Testis (tissue), 2 donors: ENCODE measurements at regions not wholly inside any gene's neighbourhood (a gene's known extent, or its start where the extent isn't known, plus 50 kb on each side); places are given as distances from the start of the nearest gene placed in this dataset.

ENCODE experiments used
- DNase-seq: peaks from one replicate; pipeline ENCODE4 v3.0.0-alpha.2; 2019
- H3K27ac ChIP-seq, 2 donors: fragments of 200-600 bp; sonication (generic); one replicate each; pipeline ENCODE4 v1.5.1; 2019
- H3K27me3 ChIP-seq: fragments of 200-600 bp; sonication (generic); one replicate; pipeline ENCODE4 v1.5.1; 2019
- H3K36me3 ChIP-seq: fragments of 200-600 bp; sonication (generic); one replicate; pipeline ENCODE4 v1.5.1; 2017; ENCODE audit warnings: low read depth; ENCODE audit errors: missing control alignments
- H3K4me1 ChIP-seq: fragments of 200-600 bp; sonication (generic); one replicate; pipeline ENCODE4 v1.5.1; 2019
- H3K4me3 ChIP-seq, 2 donors: fragments of 200-600 bp; sonication (generic); one replicate each; pipeline ENCODE4 v1.5.1; 2017 to 2019
- H3K9me3 ChIP-seq: fragments of 200-600 bp; sonication (generic); one replicate; pipeline ENCODE4 v1.5.1; 2017
- CTCF ChIP-seq, 3 experiments: fragments of 450-650 bp in 2 of 3; fragments of 200-600 bp in 1 of 3; sonication (generic) in 1 of 3; IDR thresholded peaks; one replicate each; pipeline ENCODE4 v1.5.1; 2016 to 2019; ENCODE audit warnings: antibody characterized with exemption in 3 of 3, mild to moderate bottlenecking in 2 of 3, moderate library complexity in 1 of 3
- POLR2A ChIP-seq: fragments of 450-650 bp; IDR thresholded peaks from one replicate; pipeline ENCODE4 v1.6.1; 2017; ENCODE audit warnings: antibody characterized with exemption, mild to moderate bottlenecking, moderate library complexity
- WGBS, 2 donors: methylation state at CpG; one replicate each; pipeline ENCODE4 v1.1.5; 2018; 5-methylcytosine and 5-hydroxymethylcytosine counted together
- intact Hi-C: fragments of 100-400 bp; cut with DNase I; formaldehyde crosslinking; loops from one replicate; pipeline ENCODE4 v1.15.1; 2023; ENCODE audit warnings: low total_unique reads

GRCh38 chr5:161094411-161094810 lies 242.4 kb upstream of the ATP10B start:
- no peaks in the 10 kb centered on the region for H3K4me1 ChIP-seq
- intact Hi-C loops = no loop called here
- no peak overlapping the region for H3K27ac ChIP-seq

DNA sequence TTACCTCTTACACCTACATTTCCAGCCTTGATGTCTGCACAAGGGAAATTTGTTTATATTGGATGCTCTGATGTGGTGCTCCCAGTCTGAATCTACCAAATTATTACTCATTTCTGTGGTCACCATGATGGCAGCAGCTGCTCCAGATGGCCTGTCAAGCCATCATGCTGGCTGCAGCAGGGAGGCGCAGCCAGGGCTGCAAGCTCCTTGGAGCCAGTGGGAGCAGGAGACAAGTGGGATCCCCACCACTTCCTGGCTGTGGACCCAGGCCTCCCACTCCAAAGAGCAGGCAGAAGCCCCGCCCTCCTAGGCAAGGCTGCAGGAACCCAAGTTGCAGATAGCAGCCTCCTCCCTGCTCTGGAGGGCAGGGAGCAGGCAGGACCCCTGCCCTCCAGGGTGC lies 241.1 kb upstream of the ATP10B start:
- intact Hi-C loops = no loop called here
- TF ChIP-seq CTCF (IDR thresholded peaks at IDR 0.05) (no peak), POLR2A (no peak)
- DNase-seq = no peak
- Histone ChIP-seq H3K4me1 (no peaks in the 10 kb centered on the region), H3K4me3 (no peak overlapping the region), H3K27ac (no peak overlapping the region), H3K36me3 (no peaks in the 10 kb centered on the region), H3K9me3 (no peaks in the 10 kb centered on the region), H3K27me3 (no peaks in the 10 kb centered on the region)
- 100% methylated on average over 1 to 2 of the region's 2 CpGs for WGBS, 2 donors

More at GRCh38 chr5:161094411-161094810, 242.4 kb upstream of the ATP10B start:
- TF ChIP-seq POLR2A (no peak), CTCF (IDR thresholded peaks at IDR 0.05) (no peak)
- no peaks in the 10 kb centered on the region for H3K9me3 ChIP-seq
- no peaks in the 10 kb centered on the region for H3K27me3 ChIP-seq
- no peaks in the 10 kb centered on the region for H3K36me3 ChIP-seq
- H3K4me3 ChIP-seq = no peak overlapping the region
- no peak for DNase-seq

- Histone ChIP-seq H3K4me1 (no peaks in the 10 kb centered on the region), H3K27ac (no peak overlapping the region), H3K27me3 (no peaks in the 10 kb centered on the region), H3K36me3 (no peaks in the 10 kb centered on the region), H3K4me3 (no peak overlapping the region), H3K9me3 (no peaks in the 10 kb centered on the region)
- no peak for TF ChIP-seq CTCF (IDR thresholded peaks at IDR 0.05)
- no peak for TF ChIP-seq POLR2A
- no peak for DNase-seq
- WGBS, 2 donors = 95% methylated on average over 2 of the region's 2 CpGs
- intact Hi-C loops = no loop called here
Measured at GRCh38 chr5:161089569-161089968, 237.6 kb upstream of the ATP10B start.

GRCh38 chr5:161086461-161086860 lies 234.4 kb upstream of the ATP10B start:
- Histone ChIP-seq H3K36me3 (no peaks in the 10 kb centered on the region), H3K4me1 (no peaks in the 10 kb centered on the region), H3K4me3 (no peak overlapping the region), H3K27ac (no peak overlapping the region), H3K9me3 (no peaks in the 10 kb centered on the region), H3K27me3 (no peaks in the 10 kb centered on the region)
- intact Hi-C loops = no loop called here
- TF ChIP-seq POLR2A = no peak
- TF ChIP-seq CTCF (IDR thresholded peaks at IDR 0.05) = no peak
- no peak for DNase-seq
- 75 to 80% methylated on average over 1 of the region's 1 CpG for WGBS, 2 donors

DNA sequence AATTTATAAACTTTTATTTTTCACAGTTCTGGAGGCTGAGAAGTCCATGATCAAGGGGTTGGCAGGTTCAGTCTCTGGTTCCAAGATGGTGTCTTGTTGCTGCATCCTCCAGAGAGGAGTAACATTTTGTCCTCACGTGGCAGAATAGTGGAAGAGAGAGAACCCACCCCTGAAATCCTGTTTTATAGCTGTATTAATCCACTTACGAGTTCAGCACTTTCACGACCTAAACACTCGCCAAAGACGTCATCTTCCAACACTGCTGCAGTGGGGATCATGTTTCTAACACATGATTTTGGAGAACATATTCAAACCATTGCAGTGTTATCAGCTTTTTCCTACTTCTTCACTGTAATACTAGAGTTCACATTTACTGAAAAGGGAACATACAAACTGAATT lies 233.0 kb upstream of the ATP10B start:
- no peak for DNase-seq
- Histone ChIP-seq H3K9me3 (no peaks in the 10 kb centered on the region), H3K4me1 (no peaks in the 10 kb centered on the region), H3K36me3 (no peaks in the 10 kb centered on the region), H3K27ac (no peak overlapping the region), H3K27me3 (no peaks in the 10 kb centered on the region), H3K4me3 (no peak overlapping the region)
- intact Hi-C loops = no loop called here
- TF ChIP-seq CTCF (IDR thresholded peaks at IDR 0.05) = no peak
- no peak for TF ChIP-seq POLR2A
- 55 to 61% methylated on average over 5 of the region's 5 CpGs for WGBS, 2 donors
